ENCODE measurements at regions not wholly inside any gene's neighbourhood (a gene's known extent, or its start where the extent isn't known, plus 50 kb on each side); places are given as distances from the start of the nearest gene placed in this dataset.

- no peak for DNase-seq (ENCODE audit: low read depth)
- no peak overlapping the region for H3K4me3 ChIP-seq (ENCODE audit: low read depth, low read length)
- no peak for TF ChIP-seq CTCF (IDR thresholded peaks at IDR 0.05; ENCODE audit: insufficient read depth, low read depth, low read length, missing control alignments)
Measured at GRCh38 chr7:3193379-3194120, 107.5 kb upstream of the SDK1 start.

GRCh38 chr7:3194501-3195141 lies 106.4 kb upstream of the SDK1 start:
- H3K4me3 ChIP-seq (ENCODE audit: low read depth, low read length): no peak overlapping the region
- DNase-seq (ENCODE audit: low read depth): no peak
- TF ChIP-seq CTCF (IDR thresholded peaks at IDR 0.05; ENCODE audit: insufficient read depth, low read depth, low read length, missing control alignments): no peak

- no peak for TF ChIP-seq CTCF (IDR thresholded peaks at IDR 0.05; ENCODE audit: insufficient read depth, low read depth, low read length, missing control alignments)
- DNase-seq (ENCODE audit: low read depth): no peak
- no peak overlapping the region for H3K4me3 ChIP-seq (ENCODE audit: low read depth, low read length)
Measured at GRCh38 chr7:3195160-3195559, 105.9 kb upstream of the SDK1 start.

DNA sequence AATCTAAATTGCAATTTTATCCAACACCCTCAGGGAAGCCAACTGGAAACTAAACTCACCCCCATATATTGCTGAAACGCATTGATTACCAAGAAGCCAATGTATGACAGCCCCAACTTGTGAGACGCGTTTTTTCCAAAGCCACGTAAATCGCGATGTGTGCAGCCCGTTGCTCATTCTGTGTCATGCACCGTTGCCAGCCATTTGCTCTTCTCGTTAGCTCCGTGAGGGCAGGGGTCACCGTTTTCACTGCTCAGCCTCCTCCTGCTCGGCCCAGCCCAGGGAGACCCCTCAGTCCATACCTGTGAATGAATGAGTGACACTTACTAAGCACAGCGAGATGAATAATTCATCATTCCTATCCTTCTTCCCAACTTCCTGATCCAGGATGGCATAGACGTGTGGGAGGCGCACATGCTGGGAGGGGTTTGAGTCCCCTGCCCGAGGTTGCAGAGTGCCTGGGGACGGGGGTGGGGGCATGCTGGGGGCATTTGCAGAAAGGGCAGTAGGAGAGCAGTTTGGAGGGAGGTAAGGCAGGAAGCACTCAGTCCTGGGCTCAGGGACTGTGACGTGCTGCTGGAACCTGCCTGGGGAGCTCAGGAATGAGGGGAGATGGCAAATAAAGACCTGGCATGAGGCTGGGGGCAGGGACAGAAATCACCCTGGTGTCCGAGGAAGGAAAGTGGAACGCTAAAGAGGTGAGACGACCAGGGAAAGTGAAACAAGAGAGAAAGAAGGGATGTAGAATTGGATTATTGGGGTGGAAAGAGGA lies 104.2 kb upstream of the SDK1 start:
- H3K4me3 ChIP-seq (ENCODE audit: low read depth, low read length): no peak overlapping the region
- DNase-seq (ENCODE audit: low read depth): no peak
- TF ChIP-seq CTCF (IDR thresholded peaks at IDR 0.05; ENCODE audit: insufficient read depth, low read depth, low read length, missing control alignments): no peak

DNA sequence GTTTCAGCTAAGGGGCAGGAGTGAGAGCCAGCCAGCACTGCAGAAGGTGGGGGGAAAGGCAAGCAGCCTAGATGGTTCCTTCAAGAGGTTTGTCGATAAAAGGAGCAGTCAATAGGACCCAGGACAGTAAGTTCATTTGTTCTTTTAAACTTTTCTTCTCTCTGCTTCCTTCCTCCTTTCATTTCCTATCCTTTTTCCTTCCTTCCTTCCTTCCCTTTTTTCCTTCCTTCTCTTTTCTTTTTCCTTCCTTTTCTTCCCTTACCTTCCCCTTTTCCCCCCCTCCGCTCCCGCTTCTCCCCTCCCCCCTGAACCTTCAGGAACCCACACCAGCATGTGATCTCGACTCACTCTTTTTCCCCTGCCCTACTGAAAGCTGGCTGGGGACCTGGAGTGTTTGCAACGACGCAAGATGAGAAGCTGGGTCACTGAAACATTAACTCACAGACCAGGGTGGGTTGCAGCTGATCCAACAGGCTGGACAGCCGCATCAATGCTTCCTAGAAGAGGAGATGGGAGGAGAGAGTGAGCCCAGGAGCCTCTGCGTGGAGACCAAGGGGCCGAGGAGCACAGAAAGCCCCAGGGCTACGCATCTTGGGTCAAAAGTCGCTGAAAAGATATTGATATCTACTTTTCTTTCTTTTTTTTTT lies 103.4 kb upstream of the SDK1 start:
- no peak for TF ChIP-seq CTCF (IDR thresholded peaks at IDR 0.05; ENCODE audit: insufficient read depth, low read depth, low read length, missing control alignments)
- H3K4me3 ChIP-seq (ENCODE audit: low read depth, low read length): no peak overlapping the region
- no peak for DNase-seq (ENCODE audit: low read depth)

DNA sequence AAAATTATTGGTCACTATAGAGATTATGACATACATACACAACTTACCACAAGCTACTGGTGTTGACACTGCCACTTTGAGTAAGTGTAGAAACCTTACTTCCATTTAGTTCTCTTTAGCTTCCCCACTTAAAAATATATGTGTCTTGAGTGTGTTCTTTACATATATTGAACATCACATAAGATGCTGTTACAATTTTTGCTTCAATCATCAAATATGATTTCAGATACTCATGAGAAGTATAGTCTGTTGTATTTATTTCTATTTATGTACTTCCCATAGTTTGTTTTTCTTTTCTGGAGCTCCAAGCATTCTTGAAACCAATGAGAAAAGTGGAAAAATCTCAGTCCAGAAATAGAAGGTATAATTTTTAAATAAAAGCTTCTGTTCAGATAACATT lies 102.7 kb upstream of the SDK1 start:
- DNase-seq (ENCODE audit: low read depth): no peak
- H3K4me3 ChIP-seq (ENCODE audit: low read depth, low read length): no peak overlapping the region
- no peak for TF ChIP-seq CTCF (IDR thresholded peaks at IDR 0.05; ENCODE audit: insufficient read depth, low read depth, low read length, missing control alignments)
